Fibroblast of lung (primary cell): ENCODE measurements at regions not wholly inside any gene's neighbourhood (a gene's known extent, or its start where the extent isn't known, plus 50 kb on each side); places are given as distances from the start of the nearest gene placed in this dataset.

Source experiments
- DNase-seq, 2 donors: peaks; one replicate each; pipeline versions ENCODE4 v3.0.0 to v3.0.0-alpha.2; 2010; ENCODE audit warnings: low read depth in 2 of 2
- H2AFZ ChIP-seq: 2 replicates; pipeline ENCODE4 v1.5.1; 2012; ENCODE audit warnings: low read length, control low read depth, inconsistent platforms
- H3K27ac ChIP-seq: 2 replicates; pipeline ENCODE4 v1.5.1; 2011; ENCODE audit warnings: low read length, control low read depth; ENCODE audit not compliant: insufficient read depth
- H3K27me3 ChIP-seq: 2 replicates; pipeline ENCODE4 v1.5.1; 2011; ENCODE audit warnings: mild to moderate bottlenecking, low read length; ENCODE audit not compliant: control insufficient read depth, insufficient read depth
- H3K36me3 ChIP-seq: 2 replicates; pipeline ENCODE4 v1.5.1; 2011; ENCODE audit warnings: low read length; ENCODE audit not compliant: control insufficient read depth, insufficient read depth
- H3K4me1 ChIP-seq: 2 replicates; pipeline ENCODE4 v1.5.1; 2011; ENCODE audit warnings: low read length; ENCODE audit not compliant: control insufficient read depth, insufficient read depth; ENCODE audit errors: extremely low read depth
- H3K4me2 ChIP-seq: 2 replicates; pipeline ENCODE4 v1.5.1; 2011; ENCODE audit warnings: low read length, control low read depth; ENCODE audit not compliant: insufficient read depth; ENCODE audit errors: extremely low read depth
- H3K4me3 ChIP-seq, 4 experiments: fragments of 200-600 bp in 1 of 4; sonication (generic) in 1 of 4; replicated peaks in 1 of 4; 2 replicates each; pipeline ENCODE4 v1.5.1; 2011 to 2016; ENCODE audit warnings: low read length in 4 of 4, low read depth in 3 of 4, mild to moderate bottlenecking in 3 of 4, control low read depth in 2 of 4, inconsistent platforms in 1 of 4, mixed read lengths in 1 of 4; ENCODE audit not compliant: insufficient read depth in 1 of 4; ENCODE audit errors: control extremely low read depth in 1 of 4
- H3K79me2 ChIP-seq: 2 replicates; pipeline ENCODE4 v1.5.1; 2012; ENCODE audit warnings: mild to moderate bottlenecking, low read length, inconsistent platforms; ENCODE audit not compliant: control insufficient read depth, insufficient read depth
- H3K9ac ChIP-seq: 2 replicates; pipeline ENCODE4 v1.5.1; 2011; ENCODE audit warnings: mild to moderate bottlenecking, low read length, control low read depth; ENCODE audit not compliant: insufficient read depth
- H3K9me3 ChIP-seq: 2 replicates; pipeline ENCODE4 v1.5.1; 2012; ENCODE audit warnings: low read depth, low read length; ENCODE audit not compliant: control insufficient read depth, insufficient read depth
- H4K20me1 ChIP-seq: 2 replicates; pipeline ENCODE4 v1.5.1; 2011; ENCODE audit warnings: low read length; ENCODE audit not compliant: control insufficient read depth, insufficient read depth; ENCODE audit errors: extremely low read depth
- EZH2 ChIP-seq: IDR thresholded peaks from 2 replicates; pipeline ENCODE4 v1.5.1; 2012; ENCODE audit warnings: low read length, control low read depth, mild to moderate bottlenecking; ENCODE audit errors: missing control alignments
- TF ChIP-seq, protein P1 (sequence below), 2 donors: IDR thresholded peaks in 1 of 2; conservative IDR thresholded peaks in 1 of 2; 1 replicate in 1 of 2; 2 replicates in 1 of 2; pipeline ENCODE4 v1.5.1; 2011 to 2012; ENCODE audit warnings: low read length in 2 of 2, control low read depth in 1 of 2, inconsistent platforms in 1 of 2, low read depth in 1 of 2, mild to moderate bottlenecking in 1 of 2

DNA sequence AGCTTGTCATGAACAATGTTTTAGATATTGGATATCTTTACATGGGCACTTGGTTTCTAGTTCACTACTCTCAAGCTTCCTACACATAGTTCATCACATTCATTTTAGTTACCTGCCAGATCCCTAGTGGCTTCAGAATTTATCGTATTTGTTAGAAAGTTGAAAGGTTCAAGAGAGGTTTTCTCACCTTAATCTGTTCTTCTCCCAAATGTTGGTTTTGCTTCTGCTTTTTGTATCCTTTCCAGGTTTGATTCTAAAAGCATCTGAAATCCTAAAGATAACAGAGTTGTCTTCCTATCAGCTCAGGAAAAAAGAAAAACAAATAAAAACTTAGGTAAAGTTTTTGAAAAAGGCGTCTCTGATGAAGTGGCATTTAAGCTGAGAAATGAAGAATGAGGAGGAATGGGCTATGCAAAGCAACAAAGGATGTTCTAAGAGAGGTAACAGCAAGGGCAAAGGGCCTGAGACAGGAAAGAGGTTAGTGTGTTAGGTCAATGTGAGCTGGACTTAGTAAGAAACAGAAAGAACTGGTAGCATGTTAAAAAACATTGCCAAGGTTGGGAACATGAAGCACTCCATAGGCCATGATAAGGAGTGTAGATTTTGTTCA lies 104.7 kb upstream of the CMC1 start:
- Histone ChIP-seq H3K4me3 (no peak overlapping the region), H3K4me1 (no peaks in the 10 kb centered on the region), H4K20me1 (no peaks in the 10 kb centered on the region), H3K9ac (no peak overlapping the region), H3K27me3 (no peaks in the 10 kb centered on the region), H3K4me2 (no peak overlapping the region), H3K27ac (no peak overlapping the region), H3K36me3 (no peaks in the 10 kb centered on the region), H2AFZ (no peak overlapping the region), H3K79me2 (no peaks in the 10 kb centered on the region), H3K9me3 (no peaks in the 10 kb centered on the region)
- no peak for TF ChIP-seq EZH2
- TF ChIP-seq, protein P1, sequence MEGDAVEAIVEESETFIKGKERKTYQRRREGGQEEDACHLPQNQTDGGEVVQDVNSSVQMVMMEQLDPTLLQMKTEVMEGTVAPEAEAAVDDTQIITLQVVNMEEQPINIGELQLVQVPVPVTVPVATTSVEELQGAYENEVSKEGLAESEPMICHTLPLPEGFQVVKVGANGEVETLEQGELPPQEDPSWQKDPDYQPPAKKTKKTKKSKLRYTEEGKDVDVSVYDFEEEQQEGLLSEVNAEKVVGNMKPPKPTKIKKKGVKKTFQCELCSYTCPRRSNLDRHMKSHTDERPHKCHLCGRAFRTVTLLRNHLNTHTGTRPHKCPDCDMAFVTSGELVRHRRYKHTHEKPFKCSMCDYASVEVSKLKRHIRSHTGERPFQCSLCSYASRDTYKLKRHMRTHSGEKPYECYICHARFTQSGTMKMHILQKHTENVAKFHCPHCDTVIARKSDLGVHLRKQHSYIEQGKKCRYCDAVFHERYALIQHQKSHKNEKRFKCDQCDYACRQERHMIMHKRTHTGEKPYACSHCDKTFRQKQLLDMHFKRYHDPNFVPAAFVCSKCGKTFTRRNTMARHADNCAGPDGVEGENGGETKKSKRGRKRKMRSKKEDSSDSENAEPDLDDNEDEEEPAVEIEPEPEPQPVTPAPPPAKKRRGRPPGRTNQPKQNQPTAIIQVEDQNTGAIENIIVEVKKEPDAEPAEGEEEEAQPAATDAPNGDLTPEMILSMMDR (conservative IDR thresholded peaks at IDR 0.05 in 1 of 2, IDR thresholded peaks at IDR 0.05 in 1 of 2; ENCODE audit: low read depth in 1 of 2, low read length in 2 of 2): no peak
- DNase-seq: no peak

DNA sequence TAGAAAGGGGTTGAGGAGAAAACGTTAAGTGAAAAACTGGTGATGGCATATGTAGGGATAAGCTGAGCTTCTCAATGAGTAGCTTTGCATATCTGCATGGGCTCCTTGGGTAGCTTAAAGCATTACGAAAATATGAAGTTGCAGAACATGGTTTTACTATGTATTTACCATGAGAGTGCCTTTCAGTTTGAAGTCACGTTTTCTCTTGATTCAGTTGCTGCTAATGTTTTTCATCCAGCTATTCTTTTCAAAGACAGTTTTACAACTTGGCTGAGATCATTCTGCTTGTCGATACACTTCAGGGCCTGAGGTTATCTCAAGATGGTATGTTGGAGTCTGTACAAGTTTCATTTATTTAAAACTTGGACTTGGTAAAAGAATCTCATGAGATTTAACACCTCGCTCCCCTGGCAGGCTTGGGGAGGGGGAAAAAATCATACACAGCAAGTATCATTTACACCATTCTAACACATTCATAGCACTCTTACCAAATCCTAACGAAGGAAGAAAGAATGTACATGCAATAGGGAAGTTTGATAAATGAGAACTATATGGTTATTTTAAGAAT lies 103.3 kb upstream of the CMC1 start:
- Histone ChIP-seq H3K4me1 (no peaks in the 10 kb centered on the region), H3K4me2 (no peak overlapping the region), H2AFZ (no peak overlapping the region), H3K36me3 (no peaks in the 10 kb centered on the region), H3K79me2 (no peaks in the 10 kb centered on the region), H4K20me1 (no peaks in the 10 kb centered on the region), H3K27me3 (no peaks in the 10 kb centered on the region), H3K4me3 (no peak overlapping the region), H3K9me3 (no peaks in the 10 kb centered on the region), H3K9ac (no peak overlapping the region), H3K27ac (no peak overlapping the region)
- peak in 1 of 2 donors; percentile 7 for DNase-seq
- TF ChIP-seq, protein P1 (conservative IDR thresholded peaks at IDR 0.05 in 1 of 2, IDR thresholded peaks at IDR 0.05 in 1 of 2; ENCODE audit: low read depth in 1 of 2, low read length in 2 of 2): no peak
- TF ChIP-seq EZH2: no peak

DNA sequence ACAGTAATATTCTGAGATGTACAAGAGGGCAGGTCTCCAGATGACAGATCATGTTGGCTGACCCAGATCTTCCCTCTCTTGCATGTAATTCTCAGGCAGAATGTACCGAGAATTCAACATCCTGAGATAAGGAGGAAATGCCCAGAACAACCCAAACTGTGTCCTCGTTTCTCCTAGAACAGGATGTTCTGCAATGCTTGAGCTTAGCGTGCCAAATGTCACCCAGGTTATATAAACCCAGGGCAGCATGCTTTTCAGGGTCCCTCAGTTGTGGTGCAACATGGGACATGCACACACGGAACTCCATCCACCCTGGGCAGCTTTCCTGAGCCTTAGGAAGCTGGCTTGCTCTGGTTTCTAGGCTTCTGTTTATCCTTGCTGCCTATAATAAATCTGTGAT lies 102.1 kb upstream of the CMC1 start:
- no peak overlapping the region for H3K4me2 ChIP-seq
- H3K36me3 ChIP-seq: no peaks in the 10 kb centered on the region
- peak in 1 of 2 donors; percentile 69 for DNase-seq
- no peaks in the 10 kb centered on the region for H4K20me1 ChIP-seq
- H3K9me3 ChIP-seq: no peaks in the 10 kb centered on the region
- TF ChIP-seq EZH2: no peak
- TF ChIP-seq, protein P1 (conservative IDR thresholded peaks at IDR 0.05 in 1 of 2, IDR thresholded peaks at IDR 0.05 in 1 of 2; ENCODE audit: low read depth in 1 of 2, low read length in 2 of 2): no peak
- H3K27me3 ChIP-seq: no peaks in the 10 kb centered on the region
- no peak overlapping the region for H3K27ac ChIP-seq
- H3K4me1 ChIP-seq: no peaks in the 10 kb centered on the region
- H3K9ac ChIP-seq: no peak overlapping the region
- no peak overlapping the region for H2AFZ ChIP-seq
- no peak overlapping the region for H3K4me3 ChIP-seq
- H3K79me2 ChIP-seq: no peaks in the 10 kb centered on the region
